SK-N-MC (cell line): ENCODE measurements at regions not wholly inside any gene's neighbourhood (a gene's known extent, or its start where the extent isn't known, plus 50 kb on each side); places are given as distances from the start of the nearest gene placed in this dataset.

ENCODE experiments used
- EZH2 ChIP-seq: fragments of 200-600 bp; sonication (generic); IDR thresholded peaks from one replicate; pipeline ENCODE4 v1.6.1; 2017; ENCODE audit warnings: antibody characterized with exemption
- FOXP2 ChIP-seq: optimal IDR thresholded peaks from 2 replicates; pipeline ENCODE3; 2011; ENCODE audit warnings: mild to moderate bottlenecking, moderate library complexity; ENCODE audit not compliant: insufficient read depth; ENCODE audit errors: extremely low read length, control extremely low read depth
- POLR2AphosphoS5 ChIP-seq: IDR thresholded peaks from 2 replicates; pipeline ENCODE4 v1.6.1; 2012; ENCODE audit warnings: mild to moderate bottlenecking, low read depth, low read length, borderline replicate concordance

DNA sequence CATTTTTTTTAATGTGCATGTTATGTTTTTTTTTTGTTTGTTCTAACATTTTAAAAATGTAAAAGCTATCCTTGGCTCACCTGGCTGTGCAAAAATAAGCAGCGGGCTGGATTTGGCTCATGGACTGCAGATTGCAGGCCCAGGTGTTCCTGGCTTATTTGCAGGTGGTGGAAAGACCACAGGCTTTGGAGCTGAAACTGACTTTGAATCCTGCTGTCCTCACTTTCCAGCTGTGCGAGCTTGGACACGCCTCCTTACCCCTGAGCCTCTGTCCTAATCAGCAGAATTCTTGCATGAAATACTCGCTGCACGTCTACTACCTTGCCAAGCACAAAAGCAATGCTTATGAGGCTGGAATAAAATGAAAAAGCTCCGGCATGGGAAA lies 188.7 kb upstream of the TPM1 start:
- no peak for TF ChIP-seq EZH2
- no peak for TF ChIP-seq POLR2AphosphoS5
- TF ChIP-seq FOXP2 = no peak
